Calu3 (cell line): ENCODE measurements at regions not wholly inside any gene's neighbourhood (a gene's known extent, or its start where the extent isn't known, plus 50 kb on each side); places are given as distances from the start of the nearest gene placed in this dataset.

Source experiments
- BruUV-seq: library from RNA; stranded (reverse); fragments of 400-500 nt; replicated peaks from 2 replicates; lab custom pipeline; 2021; lab: Mats Ljungman, UMichigan
- CTCF ChIA-PET: fragments of 300-600 bp; sonication (Branson Sonifier 250); formaldehyde crosslinking; loops from one replicate; lab custom pipeline; 2022; ENCODE audit warnings: antibody characterized with exemption; lab: Charles Lee
- DNase-seq: peaks from one replicate; pipeline ENCODE4 v3.0.0; 2022
- H3K27ac Mint-ChIP-seq: one replicate; pipeline ENCODE4 v1.8.0; 2022; ENCODE audit warnings: mixed read lengths; ENCODE audit not compliant: unreplicated experiment
- H3K27me3 Mint-ChIP-seq: one replicate; pipeline ENCODE4 v1.8.0; 2022; ENCODE audit warnings: mixed read lengths; ENCODE audit not compliant: unreplicated experiment
- H3K36me3 Mint-ChIP-seq: one replicate; pipeline ENCODE4 v1.8.0; 2022; ENCODE audit warnings: mild to moderate bottlenecking, moderate library complexity, mixed read lengths; ENCODE audit not compliant: insufficient read depth, unreplicated experiment
- H3K4me1 Mint-ChIP-seq: one replicate; pipeline ENCODE4 v1.8.0; 2022; ENCODE audit warnings: mild to moderate bottlenecking, low read depth, mixed read lengths; ENCODE audit not compliant: unreplicated experiment
- H3K4me3 Mint-ChIP-seq: one replicate; pipeline ENCODE4 v1.8.0; 2022; ENCODE audit warnings: mild to moderate bottlenecking, low read depth, moderate library complexity, mixed read lengths; ENCODE audit not compliant: unreplicated experiment
- H3K9me3 Mint-ChIP-seq: one replicate; pipeline ENCODE4 v1.8.0; 2022; ENCODE audit warnings: low read depth, mixed read lengths; ENCODE audit not compliant: unreplicated experiment
- CTCF ChIP-seq: fragments of 200-600 bp; IDR thresholded peaks from one replicate; pipeline ENCODE4 v1.8.0; 2022; ENCODE audit warnings: antibody characterized with exemption; ENCODE audit not compliant: unreplicated experiment
- intact Hi-C: fragments of 100-400 bp; cut with micrococcal nuclease; formaldehyde crosslinking; loops from one replicate; pipeline ENCODE4 v1.10.0; 2022; ENCODE audit not compliant: unreplicated experiment

- Mint-ChIP-seq H3K36me3 (no peaks in the 10 kb centered on the region), H3K27ac (no peak overlapping the region), H3K27me3 (no peaks in the 10 kb centered on the region), H3K4me3 (no peak overlapping the region), H3K4me1 (no peaks in the 10 kb centered on the region), H3K9me3 (no peaks in the 10 kb centered on the region)
- DNase-seq, result no peak
- no peak for TF ChIP-seq CTCF
- intact Hi-C loops, result no loop called here
- BruUV-seq, result no TSS peak
- CTCF ChIA-PET, result no interaction called here
Observed at GRCh38 chr4:163582703-163583102, 88.2 kb downstream of the TMA16 start.

- DNase-seq, result no peak
- no peak overlapping the region for H3K4me3 Mint-ChIP-seq
- BruUV-seq, result no TSS peak
- H3K27ac Mint-ChIP-seq, result no peak overlapping the region
- TF ChIP-seq CTCF, result no peak
- CTCF ChIA-PET, result no interaction called here
- intact Hi-C loops, result no loop called here
- H3K36me3 Mint-ChIP-seq, result no peaks in the 10 kb centered on the region
- no peaks in the 10 kb centered on the region for H3K9me3 Mint-ChIP-seq
- H3K27me3 Mint-ChIP-seq, result no peaks in the 10 kb centered on the region
- H3K4me1 Mint-ChIP-seq, result no peaks in the 10 kb centered on the region
Observed at GRCh38 chr4:163587867-163588266, 93.4 kb downstream of the TMA16 start.

GRCh38 chr4:163588532-163588931, 94.0 kb downstream of the TMA16 start:
- CTCF ChIA-PET, result interaction anchor here (0.6 kb wide), 1 partner anchor 38 kb away, joined by 3 read pairs; no protein-coding TSS in a partner anchor
- Mint-ChIP-seq H3K4me1 (no peaks in the 10 kb centered on the region), H3K4me3 (no peak overlapping the region), H3K27me3 (no peaks in the 10 kb centered on the region), H3K27ac (no peak overlapping the region), H3K9me3 (no peaks in the 10 kb centered on the region), H3K36me3 (no peaks in the 10 kb centered on the region)
- no peak for DNase-seq
- TF ChIP-seq CTCF, result no peak
- no TSS peak for BruUV-seq
- intact Hi-C loops, result no loop called here

GRCh38 chr4:163590103-163590502, 95.6 kb downstream of the TMA16 start:
- CTCF ChIA-PET, result no interaction called here
- no peaks in the 10 kb centered on the region for H3K36me3 Mint-ChIP-seq
- TF ChIP-seq CTCF, result no peak
- BruUV-seq, result no TSS peak
- H3K27ac Mint-ChIP-seq, result no peak overlapping the region
- no peak for DNase-seq
- intact Hi-C loops, result no loop called here
- no peaks in the 10 kb centered on the region for H3K9me3 Mint-ChIP-seq
- no peaks in the 10 kb centered on the region for H3K4me1 Mint-ChIP-seq
- no peak overlapping the region for H3K4me3 Mint-ChIP-seq
- no peaks in the 10 kb centered on the region for H3K27me3 Mint-ChIP-seq
